Nucleus accumbens (tissue), 56 donors: ENCODE measurements at regions not wholly inside any gene's neighbourhood (a gene's known extent, or its start where the extent isn't known, plus 50 kb on each side); places are given as distances from the start of the nearest gene placed in this dataset.
"Not testable (repeated sequence)": the region's sequence is repeated elsewhere in the genome, so short reads cannot be mapped to it uniquely, and the experiment has no call there.

Experiments
- DNase-seq, 56 donors: peaks; one replicate each; lab custom pipeline; 2025; lab: John Stamatoyannopoulos, UW

DNA sequence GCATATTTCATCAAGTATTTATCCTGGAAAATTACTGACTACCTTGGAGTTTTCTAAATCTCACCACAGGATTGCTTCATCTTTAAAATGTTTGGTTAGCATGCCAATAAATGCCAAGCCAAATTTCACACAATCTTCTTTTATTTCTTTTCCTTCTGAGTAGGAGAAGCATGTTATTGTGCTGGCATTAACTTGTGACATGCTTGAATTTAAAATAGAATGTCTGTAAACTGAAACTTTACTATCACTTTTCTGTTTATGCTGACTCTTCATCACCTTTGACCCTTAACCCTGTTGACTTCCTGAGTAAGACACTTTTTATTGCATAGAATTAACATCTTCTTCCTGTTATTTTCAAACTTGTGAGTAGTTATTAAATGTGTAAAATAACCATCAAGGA, 56.2 kb upstream of the LRRTM4 start:
- no peak for DNase-seq

DNA sequence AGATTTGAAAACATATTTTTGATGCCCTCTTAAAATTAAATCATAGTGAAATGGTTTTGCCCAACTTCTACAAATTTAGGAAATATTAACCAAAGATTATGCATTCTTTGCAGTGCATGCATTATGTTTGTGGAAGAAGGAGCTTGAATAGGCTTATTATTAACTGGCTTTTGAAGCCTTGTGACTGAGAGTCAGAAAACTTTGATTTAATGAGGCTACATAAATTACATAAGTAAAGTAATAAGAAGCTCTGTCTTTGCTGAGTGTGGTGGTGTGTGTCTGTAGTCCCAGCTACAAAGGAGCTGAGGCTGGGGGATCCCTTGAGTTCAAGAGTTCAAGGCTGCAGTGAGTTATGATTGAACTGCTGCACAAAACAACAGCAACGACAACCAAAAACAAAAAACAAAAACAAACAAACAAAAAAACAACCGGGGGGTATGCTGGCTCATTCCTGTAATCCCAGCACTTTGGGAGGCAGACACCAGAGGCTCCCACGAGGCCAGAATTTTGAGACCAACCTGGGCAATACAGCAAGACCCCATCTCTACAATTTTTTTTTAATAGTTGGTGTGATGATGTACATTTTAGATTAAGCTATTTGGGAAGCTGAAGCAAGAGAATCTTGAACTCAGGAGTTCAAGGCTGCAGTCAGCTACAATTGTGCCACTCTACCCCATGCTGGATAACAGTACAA, 57.0 kb upstream of the LRRTM4 start:
- DNase-seq, result no peak

DNA sequence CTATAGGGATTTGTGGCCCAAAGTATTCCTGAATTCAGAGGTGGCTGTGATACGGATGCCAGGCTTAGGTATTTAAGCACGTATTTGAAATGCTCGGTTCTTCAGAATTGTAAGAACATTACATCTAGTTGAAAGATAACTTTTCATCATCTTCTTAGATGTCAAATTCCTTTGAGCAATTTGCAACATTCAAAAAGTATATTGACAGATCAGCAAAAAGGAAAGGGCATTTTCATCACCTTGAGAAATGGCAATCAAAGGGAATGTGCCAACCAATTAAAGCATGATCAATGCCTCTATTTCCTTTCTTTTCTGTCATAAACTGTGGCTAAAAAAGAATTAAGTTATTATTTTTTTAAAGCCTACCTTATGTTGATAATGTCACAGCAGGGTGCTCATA, 66.3 kb upstream of the LRRTM4 start:
- no peak for DNase-seq

DNA sequence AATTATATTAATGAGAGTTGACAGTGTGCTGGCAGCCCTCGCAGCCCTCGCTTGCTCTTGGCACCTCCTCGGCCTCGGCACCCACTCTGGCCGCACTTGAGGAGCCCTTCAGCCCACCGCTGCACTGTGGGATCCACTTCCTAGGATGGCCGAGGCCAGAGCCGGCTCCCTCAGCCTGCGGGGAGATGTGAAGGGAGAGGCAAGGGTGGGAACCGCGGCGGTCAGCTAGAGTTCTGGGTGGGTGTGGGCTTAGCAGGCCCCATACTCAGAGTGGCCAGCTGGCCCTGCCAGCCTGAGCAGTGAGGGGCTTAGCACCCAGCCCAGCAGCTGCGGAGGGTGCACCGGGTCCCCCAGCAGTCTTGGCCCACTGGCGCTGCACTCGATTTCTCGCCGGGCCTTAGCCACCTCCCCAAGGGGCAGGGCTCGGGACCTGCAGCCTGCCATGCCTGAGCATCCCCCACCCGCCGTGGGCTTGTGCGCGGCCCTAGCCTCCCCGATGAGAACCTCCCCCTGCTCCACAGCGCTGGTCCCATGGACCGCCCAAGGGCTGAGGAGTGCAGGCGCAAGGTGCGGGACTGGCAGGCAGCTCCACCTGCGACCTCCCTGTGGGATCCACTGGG, 68.2 kb upstream of the LRRTM4 start:
- DNase-seq, result no peak

DNA sequence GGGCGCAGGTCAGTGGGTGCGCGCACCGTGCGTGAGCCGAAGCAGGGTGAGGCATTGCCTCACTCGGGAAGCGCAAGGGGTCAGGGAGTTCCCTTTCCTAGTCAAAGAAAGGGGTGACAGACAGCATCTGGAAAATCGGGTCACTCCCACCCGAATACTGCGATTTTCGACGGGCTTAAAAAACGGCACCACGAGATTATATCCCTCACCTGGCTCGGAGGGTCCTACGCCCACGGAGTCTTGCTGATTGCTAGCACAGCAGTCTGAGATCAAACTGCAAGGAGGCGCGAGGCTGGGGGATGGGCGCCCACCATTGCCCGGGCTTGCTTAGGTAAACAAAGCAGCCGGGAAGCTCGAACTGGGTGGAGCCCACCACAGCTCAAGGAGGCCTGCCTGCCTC, 70.8 kb upstream of the LRRTM4 start:
- DNase-seq, result not testable (repeated sequence)

DNA sequence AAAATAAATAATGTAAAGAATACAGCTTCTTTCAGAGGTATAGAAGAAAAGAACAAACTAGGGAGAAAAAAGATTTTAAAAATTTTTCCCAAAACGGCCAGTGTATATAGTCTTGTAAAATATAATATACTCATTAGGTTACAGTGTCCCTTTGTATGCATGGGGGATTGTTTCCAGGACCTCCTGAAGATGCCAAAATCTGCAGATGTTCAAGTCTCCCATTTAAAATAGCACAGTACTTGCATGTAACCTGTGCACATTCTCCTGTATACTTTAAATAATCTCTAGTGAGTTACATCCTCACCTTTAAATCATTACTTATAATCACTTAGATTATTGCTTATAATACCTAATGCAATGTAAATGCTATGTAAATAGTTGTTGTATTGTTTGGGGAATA, 80.6 kb upstream of the LRRTM4 start:
- DNase-seq, result no peak

DNA sequence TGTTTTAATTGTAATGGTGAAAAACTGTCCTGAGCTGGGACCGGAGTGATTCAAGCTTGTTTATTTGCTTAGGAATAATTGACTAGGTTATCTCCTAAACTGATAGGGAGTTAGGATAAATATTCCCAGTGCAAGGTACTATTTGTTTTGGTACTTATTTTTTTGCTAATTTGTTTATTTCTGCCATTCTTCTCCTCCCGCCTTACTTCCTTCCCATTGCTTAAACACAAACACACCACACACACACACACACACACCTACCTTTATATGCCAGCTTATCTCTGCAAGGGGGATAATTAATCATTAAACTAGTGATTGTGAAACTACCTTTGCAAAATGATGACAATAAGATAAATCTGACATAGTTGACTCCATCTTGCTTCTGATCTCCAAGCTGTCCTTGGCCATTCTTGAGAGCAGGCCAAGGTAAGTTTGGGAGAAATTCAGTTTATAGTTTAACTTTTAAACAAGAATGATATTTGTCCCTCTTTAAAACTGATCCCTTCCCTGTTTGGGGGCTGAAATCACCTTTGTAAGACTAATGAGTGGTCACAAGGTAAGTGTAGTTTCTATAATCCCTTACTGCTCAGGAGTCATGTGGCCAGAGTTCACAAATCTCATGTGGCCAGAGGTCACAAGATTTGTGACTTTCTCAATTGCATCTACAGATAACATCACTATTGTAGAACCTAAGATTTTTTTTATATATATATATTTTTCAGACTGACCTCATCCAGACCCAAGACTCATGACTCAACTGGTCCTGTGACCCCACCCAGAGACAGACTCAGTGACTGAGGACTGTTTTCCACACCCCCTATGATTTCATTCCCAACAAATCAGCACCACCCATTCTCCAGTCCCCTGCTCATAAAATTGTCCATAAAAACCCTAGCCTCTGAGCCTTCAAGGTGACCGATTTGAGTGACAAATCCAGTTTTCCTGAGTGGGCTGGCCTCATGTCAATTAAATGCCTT, 83.1 kb upstream of the LRRTM4 start:
- DNase-seq, result no peak

DNA sequence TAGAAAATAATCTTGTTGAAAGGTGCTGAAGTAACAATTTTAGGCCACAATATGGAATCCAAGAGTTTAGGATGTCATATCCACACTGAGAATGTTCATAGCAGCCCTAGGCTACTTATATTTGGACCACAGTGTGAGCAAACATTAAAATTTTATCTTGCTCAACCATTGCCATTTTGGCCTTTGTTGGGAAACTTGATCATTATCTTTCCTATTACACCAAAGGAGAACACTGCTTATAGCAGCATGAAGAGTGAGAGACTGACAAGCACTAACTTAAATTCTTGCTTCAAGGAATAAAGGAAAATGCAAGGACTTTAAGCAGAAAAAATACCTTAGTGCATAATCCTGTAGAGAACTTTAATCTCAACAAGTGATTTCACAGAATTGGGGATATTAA, 86.3 kb upstream of the LRRTM4 start:
- no peak for DNase-seq

DNA sequence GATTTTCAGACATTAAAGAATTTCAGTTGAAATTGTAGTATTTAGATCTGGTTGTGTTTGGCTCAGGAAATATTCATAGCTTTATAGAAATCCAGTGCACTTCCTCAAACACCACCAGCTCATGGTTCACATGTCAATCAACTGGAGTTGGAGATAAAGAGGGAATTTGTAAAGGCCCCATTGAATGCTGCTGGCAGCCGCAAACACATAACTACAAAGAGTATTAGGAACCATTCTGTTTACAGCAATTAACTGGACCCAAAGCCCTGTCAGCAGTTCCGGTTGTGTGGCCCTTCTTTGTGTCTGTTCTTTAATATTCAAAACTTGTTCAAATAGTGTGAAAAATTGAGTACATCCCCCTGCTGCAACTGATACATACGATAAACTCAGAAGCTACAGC, 107.4 kb upstream of the LRRTM4 start:
- peak in 4 of 56 donors; percentile 2 to 4 (median 3) for DNase-seq

DNA sequence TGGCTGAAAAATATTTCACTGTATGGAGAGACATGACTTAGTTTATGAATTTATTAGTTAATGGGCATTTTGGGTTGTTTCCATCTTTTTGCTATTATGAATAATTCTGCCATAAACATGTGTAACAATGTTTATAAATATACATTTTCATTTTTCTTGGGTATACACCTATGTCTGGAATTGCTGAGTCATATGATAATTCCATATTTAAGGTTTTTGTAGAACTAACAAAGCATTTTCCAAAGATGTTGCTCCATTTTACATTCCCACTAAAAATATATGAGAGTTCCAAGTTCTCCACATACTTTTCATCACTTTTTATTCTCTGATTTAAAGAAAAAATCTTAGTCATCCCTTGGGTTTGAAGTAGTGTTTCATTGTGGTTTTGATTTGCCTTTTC, 108.8 kb upstream of the LRRTM4 start:
- DNase-seq, result no peak

DNA sequence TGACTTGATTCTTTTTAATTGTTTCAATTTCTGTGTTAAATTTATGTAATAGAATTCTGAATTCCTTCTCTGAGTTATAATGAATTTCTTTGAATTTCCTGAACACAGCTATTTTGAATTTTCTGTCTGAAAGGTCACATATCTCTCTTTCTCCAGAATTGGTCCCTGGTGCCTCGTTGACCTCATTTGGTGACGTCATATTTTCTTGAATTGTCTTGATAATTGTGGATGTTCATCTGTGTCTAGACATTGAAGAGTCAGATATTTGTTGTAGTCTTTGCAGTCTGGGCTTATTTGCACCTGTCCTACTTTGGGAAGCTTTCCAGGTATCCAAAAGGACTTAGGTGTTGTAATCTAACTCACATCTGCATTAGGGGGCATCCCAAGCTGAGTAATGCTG, 111.4 kb upstream of the LRRTM4 start:
- DNase-seq, result no peak

DNA sequence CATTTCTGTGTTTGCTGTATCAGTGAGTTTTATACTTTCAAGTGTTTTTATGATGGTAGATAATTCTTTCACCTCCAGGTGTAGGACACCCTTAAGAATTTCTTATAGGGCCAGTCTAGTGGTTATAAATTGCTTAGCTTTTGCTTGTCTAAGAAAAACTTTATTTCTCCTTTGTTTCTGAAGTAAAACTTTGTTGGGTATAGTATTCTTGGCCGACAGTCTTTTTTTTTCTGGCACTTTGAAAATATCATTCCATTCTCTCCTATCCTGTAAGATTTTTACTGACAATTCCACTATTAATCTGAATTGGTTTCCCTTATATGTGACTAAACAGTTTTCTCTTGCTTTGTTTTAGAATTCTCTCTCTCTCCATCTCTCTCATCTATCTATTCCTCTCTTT, 118.7 kb upstream of the LRRTM4 start:
- DNase-seq, result no peak

DNA sequence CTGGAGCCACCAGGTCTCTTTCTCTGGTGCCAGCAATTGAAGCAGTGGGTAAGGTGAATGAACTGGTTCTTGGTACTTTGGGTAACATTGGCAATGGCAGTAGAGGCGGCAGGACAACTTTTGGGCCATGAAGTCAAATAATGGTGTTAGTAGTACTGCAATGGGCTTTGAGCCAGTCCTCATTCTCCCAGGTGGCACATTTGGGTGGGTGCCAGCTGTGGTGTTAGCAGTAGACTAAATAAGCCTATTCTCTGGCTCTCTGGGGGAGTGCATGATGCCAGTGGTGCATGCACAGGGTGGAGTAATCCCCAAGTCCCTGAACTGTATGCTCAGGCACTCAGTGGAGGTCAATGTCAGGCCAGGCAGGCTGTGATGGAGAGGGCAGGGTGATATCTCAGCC, 120.2 kb upstream of the LRRTM4 start:
- DNase-seq, result no peak

DNA sequence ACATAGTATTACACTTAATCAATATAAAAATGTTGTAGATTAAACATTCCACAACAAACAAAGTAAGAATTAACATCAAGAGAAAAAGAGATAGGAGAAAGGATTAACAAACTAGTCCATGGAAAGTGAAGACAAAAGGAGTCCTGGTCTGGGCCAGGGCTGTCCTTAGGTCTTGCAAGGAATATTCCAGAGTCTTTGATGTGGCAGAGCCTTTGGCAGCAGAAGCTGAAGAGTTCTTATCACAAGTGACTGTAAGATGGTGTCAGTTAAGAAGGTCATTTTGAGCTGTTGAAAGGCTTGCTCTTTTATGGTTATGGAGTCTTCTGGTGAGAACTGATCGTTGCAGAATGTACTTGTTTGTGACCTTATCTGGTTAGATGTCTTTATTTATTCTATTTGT, 127.7 kb upstream of the LRRTM4 start:
- DNase-seq, result no peak

DNA sequence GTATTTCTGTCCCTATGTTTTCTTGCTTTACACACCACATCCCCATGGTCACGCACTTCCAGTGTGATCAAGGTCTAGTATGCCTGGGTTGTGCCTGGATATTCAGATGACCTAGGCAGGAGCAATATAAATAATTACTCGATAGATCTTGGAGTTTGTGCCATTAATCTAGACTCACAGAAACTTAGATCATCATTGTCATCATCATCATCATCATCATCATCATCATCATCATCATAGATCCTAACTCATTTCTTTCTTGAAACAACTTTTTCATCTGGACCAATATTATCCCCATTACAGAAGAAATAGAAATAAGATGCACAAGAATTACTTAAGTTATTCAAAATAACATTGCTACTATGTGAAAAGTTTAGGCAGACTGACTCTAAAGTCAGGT, 130.3 kb upstream of the LRRTM4 start:
- no peak for DNase-seq

DNA sequence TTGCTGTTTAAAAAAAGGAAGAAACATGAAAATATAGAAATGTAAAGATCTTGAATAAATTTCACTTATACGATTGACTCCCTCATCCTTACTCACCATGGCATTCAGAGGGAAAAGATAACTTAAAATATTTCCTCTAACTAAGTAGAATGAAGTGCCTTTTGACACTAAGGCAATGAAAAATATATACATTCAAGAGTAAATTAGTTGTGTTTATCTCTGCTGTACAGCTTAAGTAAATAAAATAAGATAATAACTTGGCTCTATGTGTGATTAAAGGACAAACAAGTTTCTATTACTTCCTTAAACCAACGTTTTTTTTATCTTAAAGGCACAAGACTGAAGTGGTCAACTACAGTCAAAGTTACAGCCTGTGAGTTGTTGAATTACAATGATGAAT, 142.3 kb upstream of the LRRTM4 start:
- DNase-seq, result no peak

DNA sequence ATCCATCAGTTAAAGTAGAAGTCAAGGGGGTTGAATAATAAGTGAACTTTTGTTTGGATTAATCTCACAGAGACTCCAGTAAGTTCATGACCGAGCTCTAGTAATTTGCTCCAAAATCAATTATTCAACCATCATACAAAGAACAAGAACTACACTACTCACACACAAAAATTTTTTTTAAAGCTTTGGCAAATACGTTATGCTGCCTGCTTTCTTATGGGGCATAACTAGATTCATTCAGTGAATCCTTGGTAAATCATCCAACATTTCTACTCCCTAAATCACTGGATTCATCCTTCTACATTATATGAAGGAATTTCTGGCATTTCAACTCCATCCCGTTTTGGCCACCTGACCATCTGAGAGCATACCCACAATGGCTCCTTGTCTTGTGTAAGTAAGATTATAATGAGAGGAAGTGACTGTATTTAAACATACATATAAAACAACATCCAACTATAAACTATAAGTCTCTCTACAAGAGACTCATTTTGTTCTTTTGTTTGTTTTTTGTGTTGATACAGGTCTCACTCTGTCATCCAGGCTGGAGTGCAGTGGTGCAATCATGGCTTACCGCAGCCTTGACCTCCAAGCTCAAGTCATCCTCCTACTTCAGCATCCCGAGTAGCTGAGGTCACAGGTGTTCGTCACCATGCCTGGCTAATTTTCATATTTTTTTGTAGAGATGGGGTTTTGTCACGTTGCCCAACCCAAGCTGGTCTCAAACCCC, 144.2 kb upstream of the LRRTM4 start:
- DNase-seq, result no peak

DNA sequence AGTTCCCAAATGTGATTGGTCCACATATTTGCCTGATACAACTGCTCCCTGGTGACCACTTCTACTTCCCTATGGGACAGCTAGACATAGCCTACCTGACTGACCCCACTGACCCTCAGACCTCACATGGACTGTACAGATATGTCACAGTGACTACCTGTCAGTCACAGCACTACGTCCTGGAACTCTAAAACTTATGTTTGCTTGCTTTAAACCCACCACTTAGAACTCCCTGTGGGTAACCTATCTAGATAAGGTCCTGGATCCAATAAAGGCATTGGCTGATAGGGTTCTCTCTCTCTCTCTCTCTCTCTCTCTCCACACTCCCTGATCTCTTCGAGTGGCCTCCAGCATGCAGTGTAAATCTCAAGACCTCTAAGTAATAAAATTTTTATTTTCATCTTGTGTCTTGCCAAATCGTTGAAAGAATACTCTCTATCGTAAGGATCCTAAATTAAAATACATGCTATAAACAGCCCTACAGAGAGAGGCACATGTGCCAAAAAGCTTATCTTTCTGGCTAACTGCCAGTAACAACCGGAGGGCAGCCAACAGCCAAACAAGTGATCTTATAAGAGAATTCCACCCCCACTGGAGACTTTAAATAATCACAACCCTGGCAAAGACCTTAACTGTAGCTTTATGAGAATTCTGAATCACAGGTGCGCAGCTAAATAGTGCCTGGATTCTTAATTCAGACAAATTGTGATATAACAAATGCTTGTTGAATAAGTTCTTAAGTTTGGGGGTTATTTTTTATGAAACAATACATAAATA, 162.6 kb upstream of the LRRTM4 start:
- DNase-seq, result not testable (repeated sequence)

DNA sequence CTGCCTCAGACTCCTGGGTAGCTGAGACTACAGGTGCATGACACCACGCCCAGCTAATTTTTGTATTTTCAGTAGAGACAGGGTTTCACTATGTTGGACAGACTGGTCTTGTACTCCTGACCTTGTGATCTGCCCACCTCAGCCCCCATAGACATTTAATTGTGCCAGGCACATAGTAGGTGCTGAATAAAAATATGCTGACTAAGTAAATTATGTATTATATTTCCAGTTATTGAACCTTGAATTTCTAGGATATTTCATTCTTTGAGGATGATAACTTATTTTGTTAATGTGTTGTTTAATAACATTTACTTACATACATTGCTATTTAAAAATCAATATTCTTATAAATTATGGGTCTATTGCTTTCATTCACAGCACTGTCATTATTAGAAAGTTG, 190.4 kb upstream of the LRRTM4 start:
- no peak for DNase-seq

DNA sequence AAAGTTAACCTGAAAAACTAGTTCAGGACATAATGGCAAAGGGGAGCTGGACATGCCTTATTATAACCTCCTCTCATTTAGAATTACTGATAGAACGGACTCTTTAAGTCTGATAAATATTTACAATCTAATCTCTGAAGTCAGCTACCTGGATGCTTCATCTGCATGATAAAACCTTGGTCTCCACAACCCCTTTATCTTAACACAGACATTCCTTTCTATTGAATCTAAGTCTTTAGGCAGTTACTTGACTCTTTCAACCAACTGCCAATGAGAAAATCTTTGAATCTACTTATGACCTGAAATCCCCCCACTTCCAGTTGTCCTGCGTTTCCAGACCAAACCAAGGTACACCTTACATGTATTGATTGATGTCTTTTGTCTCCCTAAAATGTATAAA, 191.2 kb upstream of the LRRTM4 start:
- DNase-seq, result no peak
